ENCODE measurements at regions not wholly inside any gene's neighbourhood (a gene's known extent, or its start where the extent isn't known, plus 50 kb on each side); places are given as distances from the start of the nearest gene placed in this dataset.

DNA sequence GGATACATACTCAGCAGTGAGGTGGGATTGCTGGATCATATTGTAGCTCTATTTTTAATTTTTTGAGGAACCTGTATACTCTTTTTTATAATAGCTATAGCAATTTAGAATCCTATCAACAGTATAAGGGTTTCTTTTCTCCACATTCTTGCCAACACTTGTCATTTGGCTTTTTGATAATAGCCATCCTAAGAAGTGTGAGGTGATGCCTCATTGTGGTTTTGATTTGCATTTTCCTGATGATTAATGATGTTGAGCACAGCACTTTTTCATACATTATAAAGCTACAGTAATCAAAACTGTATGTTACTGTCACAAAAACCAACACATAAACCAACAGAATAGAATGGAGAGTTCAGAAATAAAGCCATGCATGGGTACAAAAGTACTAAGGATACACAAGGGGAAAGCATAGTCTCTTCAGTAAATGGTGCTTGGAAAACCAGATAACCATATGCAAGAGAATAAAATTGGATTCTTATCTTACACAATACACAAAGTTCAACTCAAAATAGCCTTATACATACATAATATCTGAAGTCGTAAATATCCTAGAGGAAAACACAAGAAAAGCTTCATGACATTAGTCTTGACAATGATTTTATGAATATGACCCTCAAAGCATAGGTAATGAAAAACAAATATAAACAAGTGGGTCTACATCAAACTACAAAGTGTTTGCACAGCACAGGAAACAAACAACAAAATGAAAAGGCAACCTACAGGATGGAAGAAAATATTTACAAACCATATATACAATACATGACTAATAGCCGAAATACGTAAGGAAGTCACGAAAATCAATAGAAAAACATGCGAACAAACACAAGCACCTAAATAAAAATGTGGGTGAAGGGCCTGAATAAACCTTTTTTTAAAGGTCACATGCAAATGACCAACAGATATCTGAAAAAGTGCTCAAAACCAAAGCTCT, 287.8 kb upstream of the DAB2 start:
- Histone ChIP-seq H3K4me1 (no peaks in the 10 kb centered on the region), H3K27ac (no peak overlapping the region), H3K4me3 (no peak overlapping the region), H3K27me3 (no peaks in the 10 kb centered on the region), H3K9me3 (no peaks in the 10 kb centered on the region), H3K36me3 (no peaks in the 10 kb centered on the region)
- intact Hi-C loops (cut with DNase I; ENCODE audit: low total_unique reads), result no loop called here
- DNase-seq, result no peak
- TF ChIP-seq POLR2A (IDR thresholded peaks at IDR 0.05) (no peak), CTCF (IDR thresholded peaks at IDR 0.05) (no peak)

DNA sequence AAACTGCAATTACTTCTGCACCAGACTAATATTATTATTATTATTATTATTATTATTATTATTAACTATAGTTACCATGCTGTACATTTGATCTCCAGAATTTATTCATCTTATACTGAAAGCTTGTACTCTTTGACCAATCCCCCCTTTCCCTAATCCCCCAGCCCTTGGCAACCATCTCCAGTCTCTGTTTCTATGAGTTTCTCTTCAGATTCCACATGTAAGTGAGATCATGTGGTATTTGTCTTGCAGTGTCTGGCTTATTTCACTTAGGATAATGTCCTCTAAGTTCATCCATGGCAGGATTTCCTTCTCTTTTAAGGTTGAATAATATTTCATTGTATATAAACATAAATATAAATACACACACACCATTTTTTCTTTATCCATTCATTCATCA, 287.0 kb upstream of the DAB2 start:
- intact Hi-C loops (cut with DNase I; ENCODE audit: low total_unique reads), result no loop called here
- Histone ChIP-seq H3K27me3 (no peaks in the 10 kb centered on the region), H3K9me3 (no peaks in the 10 kb centered on the region), H3K4me1 (no peaks in the 10 kb centered on the region), H3K27ac (no peak overlapping the region), H3K36me3 (no peaks in the 10 kb centered on the region), H3K4me3 (no peak overlapping the region)
- no peak for TF ChIP-seq CTCF (IDR thresholded peaks at IDR 0.05)
- TF ChIP-seq POLR2A (IDR thresholded peaks at IDR 0.05), result no peak
- no peak for DNase-seq

DNA sequence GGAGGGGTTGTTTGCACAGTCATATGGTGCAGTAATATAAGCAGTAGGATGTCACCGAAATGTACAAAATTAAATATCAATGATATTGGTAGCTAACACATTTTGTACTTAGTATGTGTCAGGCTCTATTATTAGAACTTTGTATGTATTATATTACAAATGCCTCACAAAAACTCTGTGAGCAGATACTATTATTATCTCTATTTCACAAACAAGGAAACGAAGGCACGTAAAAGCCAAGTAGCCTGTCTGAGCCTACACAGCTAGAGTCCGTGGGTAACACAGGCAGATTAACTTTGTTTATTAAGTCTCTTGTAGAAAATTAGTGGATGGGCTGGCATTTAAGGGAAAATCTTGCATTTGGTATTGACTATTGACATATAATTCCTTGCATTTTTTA, 284.3 kb upstream of the DAB2 start:
- TF ChIP-seq POLR2A (IDR thresholded peaks at IDR 0.05) (no peak), CTCF (IDR thresholded peaks at IDR 0.05) (no peak)
- H3K36me3 ChIP-seq, result no peaks in the 10 kb centered on the region
- H3K27me3 ChIP-seq, result no peaks in the 10 kb centered on the region
- no peaks in the 10 kb centered on the region for H3K9me3 ChIP-seq
- H3K4me1 ChIP-seq, result no peaks in the 10 kb centered on the region
- H3K27ac ChIP-seq, result no peak overlapping the region
- H3K4me3 ChIP-seq, result no peak overlapping the region
- no peak for DNase-seq
- intact Hi-C loops (cut with DNase I; ENCODE audit: low total_unique reads), result no loop called here

GRCh38 chr5:39702928-39703327, 278.1 kb upstream of the DAB2 start:
- no peaks in the 10 kb centered on the region for H3K4me1 ChIP-seq
- H3K4me3 ChIP-seq, result no peak overlapping the region
- no peaks in the 10 kb centered on the region for H3K9me3 ChIP-seq
- intact Hi-C loops (cut with DNase I; ENCODE audit: low total_unique reads), result no loop called here
- no peak for DNase-seq
- H3K27ac ChIP-seq, result no peak overlapping the region
- TF ChIP-seq POLR2A (IDR thresholded peaks at IDR 0.05) (no peak), CTCF (IDR thresholded peaks at IDR 0.05) (no peak)
- no peaks in the 10 kb centered on the region for H3K36me3 ChIP-seq
- H3K27me3 ChIP-seq, result no peaks in the 10 kb centered on the region

GRCh38 chr5:39700523-39700922, 275.7 kb upstream of the DAB2 start:
- TF ChIP-seq POLR2A (IDR thresholded peaks at IDR 0.05) (no peak), CTCF (IDR thresholded peaks at IDR 0.05) (no peak)
- H3K4me3 ChIP-seq, result no peak overlapping the region
- no peaks in the 10 kb centered on the region for H3K4me1 ChIP-seq
- H3K36me3 ChIP-seq, result no peaks in the 10 kb centered on the region
- H3K9me3 ChIP-seq, result no peaks in the 10 kb centered on the region
- H3K27me3 ChIP-seq, result no peaks in the 10 kb centered on the region
- H3K27ac ChIP-seq, result no peak overlapping the region
- no peak for DNase-seq
- intact Hi-C loops (cut with DNase I; ENCODE audit: low total_unique reads), result no loop called here

All from uterus (tissue), 3 donors.